ENCODE measurements at regions not wholly inside any gene's neighbourhood (a gene's known extent, or its start where the extent isn't known, plus 50 kb on each side); places are given as distances from the start of the nearest gene placed in this dataset.

GRCh38 chr7:137172105-137172590 is 171.4 kb downstream of the PTN start:
- peaks cover 10% of the 10 kb centered on the region for H3K27me3 ChIP-seq (ENCODE audit: insufficient read depth, poor library complexity, severe bottlenecking)
- no peaks in the 10 kb centered on the region for H3K9me3 ChIP-seq (ENCODE audit: severe bottlenecking)
- no peak for ATAC-seq (ENCODE audit: low read depth)
- H3K36me3 ChIP-seq (ENCODE audit: low read depth), result no peaks in the 10 kb centered on the region
- H3K4me1 ChIP-seq (ENCODE audit: insufficient read depth, poor library complexity, severe bottlenecking), result no peaks in the 10 kb centered on the region
- no peak for TF ChIP-seq CTCF (IDR thresholded peaks at IDR 0.05; ENCODE audit: poor library complexity, severe bottlenecking)
- no peak overlapping the region for H3K4me3 ChIP-seq (ENCODE audit: severe bottlenecking)
- no peak overlapping the region for H3K27ac ChIP-seq (ENCODE audit: poor library complexity, severe bottlenecking)
- DNase-seq (ENCODE audit: low spot score), result no peak

- TF ChIP-seq CTCF (IDR thresholded peaks at IDR 0.05; ENCODE audit: poor library complexity, severe bottlenecking), result peak; percentile 64
- ATAC-seq (ENCODE audit: low read depth) (peak; percentile 69; the same call in 2 of the 3 replicates), DNase-seq (ENCODE audit: low spot score) (no peak)
- H3K27ac ChIP-seq (ENCODE audit: poor library complexity, severe bottlenecking), result no peak overlapping the region
- no peak overlapping the region for H3K4me3 ChIP-seq (ENCODE audit: severe bottlenecking)
- H3K36me3 ChIP-seq (ENCODE audit: low read depth), result no peaks in the 10 kb centered on the region
- peaks cover 10% of the 10 kb centered on the region for H3K27me3 ChIP-seq (ENCODE audit: insufficient read depth, poor library complexity, severe bottlenecking)
- H3K9me3 ChIP-seq (ENCODE audit: severe bottlenecking), result no peaks in the 10 kb centered on the region
- no peaks in the 10 kb centered on the region for H3K4me1 ChIP-seq (ENCODE audit: insufficient read depth, poor library complexity, severe bottlenecking)
Measured at GRCh38 chr7:137169282-137169698, 174.2 kb downstream of the PTN start.

DNA sequence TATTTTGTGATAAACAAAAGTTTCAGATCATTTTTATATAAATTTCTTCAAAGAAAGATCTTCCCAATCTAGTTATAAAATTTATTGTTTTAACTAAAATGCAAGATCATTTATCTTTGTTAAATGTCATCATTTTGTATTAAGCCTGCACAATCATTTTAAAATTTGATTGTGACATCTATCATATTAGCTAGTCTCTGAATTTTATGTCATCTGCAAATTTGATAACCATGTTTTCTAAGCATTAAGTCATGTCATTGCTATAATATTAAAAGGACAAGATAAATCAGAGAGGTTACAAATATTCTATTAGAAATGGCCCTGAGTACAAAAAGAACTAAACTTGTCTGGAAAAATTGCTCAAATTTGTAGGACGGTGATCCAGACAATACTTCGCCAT is 175.9 kb downstream of the PTN start:
- Histone ChIP-seq H3K9me3 (ENCODE audit: severe bottlenecking) (no peaks in the 10 kb centered on the region), H3K27ac (ENCODE audit: poor library complexity, severe bottlenecking) (no peak overlapping the region), H3K4me1 (ENCODE audit: insufficient read depth, poor library complexity, severe bottlenecking) (no peaks in the 10 kb centered on the region), H3K27me3 (ENCODE audit: insufficient read depth, poor library complexity, severe bottlenecking) (peaks cover 10% of the 10 kb centered on the region), H3K36me3 (ENCODE audit: low read depth) (no peaks in the 10 kb centered on the region), H3K4me3 (ENCODE audit: severe bottlenecking) (no peak overlapping the region)
- no peak for TF ChIP-seq CTCF (IDR thresholded peaks at IDR 0.05; ENCODE audit: poor library complexity, severe bottlenecking)
- ATAC-seq (ENCODE audit: low read depth) (no peak), DNase-seq (ENCODE audit: low spot score) (no peak)

DNA sequence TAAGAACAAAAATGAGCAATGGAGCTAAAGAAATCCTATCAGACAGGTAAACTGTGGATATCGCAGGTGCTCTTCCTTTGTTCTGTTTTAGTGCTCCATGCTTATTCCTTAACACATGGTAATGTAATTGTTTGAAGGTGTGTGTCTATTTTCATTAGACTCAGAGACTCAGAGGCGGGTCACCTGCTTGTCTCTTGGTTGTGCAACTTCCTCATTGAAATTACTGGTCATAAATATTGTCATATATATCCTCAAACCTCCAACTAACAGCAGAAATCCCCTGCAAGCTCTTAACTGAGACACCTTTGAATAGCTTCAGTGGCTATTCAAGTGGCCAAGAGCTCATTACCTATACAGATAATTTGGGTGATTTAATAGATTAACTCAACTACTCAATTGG is 177.2 kb downstream of the PTN start:
- no peak for DNase-seq (ENCODE audit: low spot score)

More for the DNA sequence above, 177.2 kb downstream of the PTN start:
- Histone ChIP-seq H3K9me3 (ENCODE audit: severe bottlenecking) (no peaks in the 10 kb centered on the region), H3K27ac (ENCODE audit: poor library complexity, severe bottlenecking) (no peak overlapping the region), H3K4me1 (ENCODE audit: insufficient read depth, poor library complexity, severe bottlenecking) (no peaks in the 10 kb centered on the region), H3K36me3 (ENCODE audit: low read depth) (no peaks in the 10 kb centered on the region), H3K4me3 (ENCODE audit: severe bottlenecking) (no peak overlapping the region), H3K27me3 (ENCODE audit: insufficient read depth, poor library complexity, severe bottlenecking) (peaks cover 10% of the 10 kb centered on the region)
- ATAC-seq (ENCODE audit: low read depth), result no peak
- no peak for TF ChIP-seq CTCF (IDR thresholded peaks at IDR 0.05; ENCODE audit: poor library complexity, severe bottlenecking)
